ENCODE measurements at regions not wholly inside any gene's neighbourhood (a gene's known extent, or its start where the extent isn't known, plus 50 kb on each side); places are given as distances from the start of the nearest gene placed in this dataset.

- DNase-seq (ENCODE audit: low read depth), result no peak
- no peak overlapping the region for H3K4me3 ChIP-seq (ENCODE audit: low read depth, low read length)
- TF ChIP-seq CTCF (IDR thresholded peaks at IDR 0.05; ENCODE audit: control insufficient read depth, extremely low read depth, insufficient read depth), result no peak
These were observed 365.8 kb downstream of the BCKDHB start for GRCh38 chr6:80472271-80472670.

- DNase-seq (ENCODE audit: low read depth), result no peak
- TF ChIP-seq CTCF (IDR thresholded peaks at IDR 0.05; ENCODE audit: control insufficient read depth, extremely low read depth, insufficient read depth), result no peak
- H3K4me3 ChIP-seq (ENCODE audit: low read depth, low read length), result no peak overlapping the region
These were observed 363.5 kb downstream of the BCKDHB start for GRCh38 chr6:80469977-80470376.

- DNase-seq (ENCODE audit: low read depth), result no peak
- no peak for TF ChIP-seq CTCF (IDR thresholded peaks at IDR 0.05; ENCODE audit: control insufficient read depth, extremely low read depth, insufficient read depth)
- H3K4me3 ChIP-seq (ENCODE audit: low read depth, low read length), result no peak overlapping the region
These were observed 361.9 kb downstream of the BCKDHB start for GRCh38 chr6:80468398-80468797.

- no peak for TF ChIP-seq CTCF (IDR thresholded peaks at IDR 0.05; ENCODE audit: control insufficient read depth, extremely low read depth, insufficient read depth)
- H3K4me3 ChIP-seq (ENCODE audit: low read depth, low read length), result no peak overlapping the region
- no peak for DNase-seq (ENCODE audit: low read depth)
These were observed 360.9 kb downstream of the BCKDHB start for GRCh38 chr6:80467408-80467807.

GRCh38 chr6:80466981-80467380, 360.5 kb downstream of the BCKDHB start:
- no peak for DNase-seq (ENCODE audit: low read depth)
- no peak overlapping the region for H3K4me3 ChIP-seq (ENCODE audit: low read depth, low read length)
- TF ChIP-seq CTCF (IDR thresholded peaks at IDR 0.05; ENCODE audit: control insufficient read depth, extremely low read depth, insufficient read depth), result no peak

- DNase-seq (ENCODE audit: low read depth), result no peak
- no peak for TF ChIP-seq CTCF (IDR thresholded peaks at IDR 0.05; ENCODE audit: control insufficient read depth, extremely low read depth, insufficient read depth)
These were observed 359.0 kb downstream of the BCKDHB start for GRCh38 chr6:80465513-80465912.

GRCh38 chr6:80464901-80465300, 358.4 kb downstream of the BCKDHB start:
- DNase-seq (ENCODE audit: low read depth), result no peak
- H3K4me3 ChIP-seq (ENCODE audit: low read depth, low read length), result no peak overlapping the region
- TF ChIP-seq CTCF (IDR thresholded peaks at IDR 0.05; ENCODE audit: control insufficient read depth, extremely low read depth, insufficient read depth), result no peak

More at GRCh38 chr6:80465513-80465912, 359.0 kb downstream of the BCKDHB start:
- H3K4me3 ChIP-seq (ENCODE audit: low read depth, low read length), result no peak overlapping the region

Measured in LNCaP clone FGC (cell line).